Head of caudate nucleus (tissue), 42 donors: ENCODE measurements at regions not wholly inside any gene's neighbourhood (a gene's known extent, or its start where the extent isn't known, plus 50 kb on each side); places are given as distances from the start of the nearest gene placed in this dataset.
A peak's percentile ranks its signal among the peaks of the same experiment; 100 is the strongest.
"Not testable (repeated sequence)": the region's sequence is repeated elsewhere in the genome, so short reads cannot be mapped to it uniquely, and the experiment has no call there.

Experiments used
- DNase-seq, 42 donors: peaks; one replicate each; pipeline versions ENCODE4 v3.0.0 to v3.0.0-alpha.2; 2020 to 2021; ENCODE audit warnings: mixed read lengths in 7 of 42
- intact Hi-C: fragments of 100-400 bp; cut with DNase I; formaldehyde crosslinking; loops from one replicate; pipeline ENCODE4 v1.15.0; 2022

DNA sequence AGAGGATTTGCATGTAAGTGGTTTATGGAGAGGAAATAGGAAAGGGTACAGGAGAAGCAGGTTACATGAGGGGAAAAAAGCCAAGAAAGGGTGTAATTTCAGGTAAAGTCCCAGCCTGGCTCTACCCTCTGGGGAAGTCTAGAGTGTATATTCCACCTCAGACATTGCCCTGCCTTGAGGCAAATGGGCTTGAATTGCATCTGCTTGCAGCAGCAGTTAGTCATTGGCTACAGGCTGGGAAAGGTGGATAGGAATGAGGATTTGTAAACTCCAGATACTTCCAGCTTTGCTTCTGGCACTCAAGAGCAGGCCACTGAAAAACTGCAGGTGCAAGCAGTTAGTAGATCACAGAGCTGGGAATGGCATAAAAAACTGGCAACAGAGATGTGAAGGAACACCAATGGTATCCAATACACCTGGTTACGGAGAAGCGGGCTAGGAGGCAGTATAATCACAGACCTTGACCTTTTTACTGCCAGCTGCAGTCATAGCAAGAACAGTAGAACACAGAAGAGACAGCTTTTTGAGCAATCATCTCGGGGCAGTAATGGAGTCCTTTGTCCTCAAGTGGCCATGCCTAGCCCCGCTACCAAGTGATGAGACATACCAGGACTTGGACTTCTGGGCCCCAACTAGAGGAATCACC is 226.9 kb upstream of the NRIP1 start:
- no peak for DNase-seq
- intact Hi-C loops: no loop called here

DNA sequence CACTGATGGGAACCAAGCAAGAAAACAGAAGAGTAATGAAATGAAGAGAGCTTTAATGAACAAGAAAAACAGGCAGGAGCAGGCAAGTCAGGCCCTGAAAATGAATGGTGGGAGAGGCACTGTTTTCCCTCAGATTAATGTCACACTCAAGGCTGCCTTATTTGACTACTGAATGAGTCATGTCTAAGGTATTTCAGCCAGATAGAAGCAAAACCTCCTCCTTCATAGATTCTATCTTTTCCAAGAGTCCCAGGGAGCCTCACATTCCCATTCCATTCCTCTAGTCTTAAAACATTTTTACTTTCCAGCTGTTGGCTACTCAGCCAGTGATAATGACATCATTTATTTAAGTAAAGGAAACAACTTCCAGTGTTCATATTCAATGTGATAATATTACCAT is 228.4 kb upstream of the NRIP1 start:
- intact Hi-C loops: no loop called here

DNA sequence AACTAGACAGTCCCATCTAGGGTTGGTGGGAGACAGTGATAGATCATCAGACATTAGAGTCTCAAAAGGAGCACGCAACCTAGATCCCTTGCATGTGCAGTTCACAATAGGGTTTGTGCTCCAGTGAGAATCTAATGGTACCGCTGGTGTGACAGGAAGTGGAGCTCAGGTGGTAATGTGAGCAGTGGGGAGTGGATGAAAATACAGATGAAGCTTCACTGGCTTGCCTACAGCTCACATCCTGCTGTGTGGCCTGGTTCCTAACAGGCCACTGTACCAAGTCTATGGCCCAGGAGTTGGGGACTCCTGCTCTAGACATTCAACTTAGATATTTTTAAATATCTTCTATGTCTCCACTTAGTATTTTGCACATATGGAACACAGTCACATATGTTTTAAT is 231.1 kb upstream of the NRIP1 start:
- DNase-seq: no peak
- intact Hi-C loops: no loop called here

More for the DNA sequence above, 228.4 kb upstream of the NRIP1 start:
- DNase-seq: peak in 1 of 42 donors; percentile 9

DNA sequence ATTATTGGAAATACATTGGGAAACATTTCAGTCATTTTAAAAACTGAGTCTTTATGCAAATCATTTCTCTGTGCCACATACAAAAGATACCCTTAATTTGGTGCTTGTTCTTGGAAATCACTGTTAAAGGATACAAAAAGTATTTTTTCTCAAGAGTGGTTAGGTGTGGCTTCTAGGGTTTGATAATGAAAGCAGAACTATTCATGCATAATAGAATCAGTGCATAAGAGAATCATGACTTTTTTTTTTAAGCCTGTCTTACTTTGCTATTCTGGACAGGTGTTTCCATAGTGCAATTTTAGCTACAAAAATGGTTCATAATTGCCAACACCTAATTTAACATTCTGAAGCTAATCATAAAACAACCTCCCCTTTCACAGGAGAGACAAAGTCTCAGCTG is 233.0 kb upstream of the NRIP1 start:
- intact Hi-C loops: no loop called here
- no peak for DNase-seq

DNA sequence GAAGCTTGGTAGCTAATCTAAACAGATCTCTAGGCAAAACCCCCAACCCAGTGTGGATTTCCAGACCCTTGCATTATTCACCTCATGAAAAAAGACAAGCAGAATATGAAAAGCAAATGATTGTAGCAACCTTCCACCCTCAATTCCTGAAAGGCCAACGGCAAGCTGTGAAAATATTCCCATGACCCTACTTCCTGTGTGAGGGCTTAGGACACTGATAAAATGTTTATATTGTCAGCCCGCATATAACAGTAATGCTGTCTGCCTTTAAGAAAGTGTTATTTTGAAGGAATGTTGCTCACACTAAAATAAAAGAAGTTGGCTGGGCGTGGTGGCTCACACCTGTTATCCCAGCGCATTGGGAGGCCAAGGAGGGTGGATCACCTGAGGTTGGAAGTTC is 233.5 kb upstream of the NRIP1 start:
- DNase-seq: no peak
- intact Hi-C loops: no loop called here

DNA sequence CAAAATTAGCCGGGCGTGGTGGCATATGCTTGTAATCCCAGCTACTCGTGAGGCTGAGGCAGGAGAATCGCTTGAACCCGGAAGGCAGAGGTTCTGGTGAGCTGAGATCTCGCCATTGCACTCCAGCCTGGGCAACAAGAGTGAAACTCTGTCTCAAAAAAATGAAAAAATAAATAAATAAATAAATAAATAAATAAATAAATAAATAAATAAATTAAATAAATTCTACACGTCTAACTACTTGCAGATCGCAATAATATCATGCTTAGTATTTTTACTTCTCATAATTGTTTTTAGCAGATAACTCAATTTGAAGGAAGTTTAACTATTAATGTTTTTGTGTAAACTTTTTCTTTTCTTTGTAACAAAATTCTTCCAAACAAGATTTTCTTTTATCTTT is 234.0 kb upstream of the NRIP1 start:
- intact Hi-C loops, DNase-seq: not testable (repeated sequence)

DNA sequence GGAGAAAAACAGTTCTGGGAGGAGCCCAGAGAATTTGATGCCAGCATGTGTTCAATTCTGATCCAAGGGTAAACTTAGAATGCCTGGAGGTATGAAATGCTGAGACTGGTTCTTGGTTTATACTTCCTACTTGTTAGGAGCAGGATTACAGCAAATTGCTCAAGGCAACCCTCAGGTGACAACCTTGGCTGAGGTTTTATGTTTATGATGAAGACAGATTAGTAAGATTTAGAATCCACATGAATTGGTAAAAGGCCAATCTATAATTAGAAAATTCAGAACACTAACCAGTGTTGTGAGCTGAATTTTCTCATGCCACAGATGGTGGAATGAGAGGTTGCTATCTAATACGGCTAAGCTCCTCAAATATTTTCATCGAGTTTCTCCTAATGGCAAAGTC is 235.3 kb upstream of the NRIP1 start:
- intact Hi-C loops: no loop called here
- no peak for DNase-seq

DNA sequence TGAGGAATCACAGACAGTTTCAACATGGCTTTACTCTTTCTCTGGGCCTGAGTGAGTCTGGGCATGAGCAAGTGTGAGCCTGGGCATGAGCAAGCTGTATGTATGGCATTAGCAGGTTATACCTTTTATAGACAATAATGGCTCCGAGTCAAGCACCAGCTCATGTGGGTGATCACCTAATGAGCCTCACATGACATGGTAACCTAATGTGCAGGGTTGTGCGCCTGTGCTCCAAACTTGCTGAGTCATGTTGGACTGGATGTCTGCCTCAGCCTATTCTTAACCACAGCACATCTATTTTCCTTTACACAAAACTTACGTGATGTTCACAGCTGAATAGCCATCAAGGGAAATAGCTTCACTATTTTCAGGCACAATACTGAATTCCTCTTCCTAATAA is 236.2 kb upstream of the NRIP1 start:
- intact Hi-C loops: no loop called here
- DNase-seq: no peak

DNA sequence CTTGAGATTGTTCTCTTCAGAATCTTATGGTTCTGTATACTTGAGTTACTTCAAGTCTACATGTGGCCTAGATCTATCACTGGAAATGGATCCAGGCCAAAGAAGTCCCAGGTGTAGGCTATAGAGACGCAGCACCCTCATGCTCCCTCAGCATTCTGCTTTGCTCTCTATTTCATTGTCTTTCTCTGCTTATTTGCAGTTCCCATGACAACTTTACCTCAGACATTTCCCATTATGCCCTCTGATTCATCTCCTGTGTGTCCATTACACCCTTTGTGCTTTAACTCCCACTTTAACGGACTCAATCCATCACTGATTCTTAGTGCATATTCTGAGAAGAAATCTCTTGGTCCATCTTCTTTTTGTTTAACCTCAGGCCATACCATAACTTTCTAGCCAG is 236.9 kb upstream of the NRIP1 start:
- intact Hi-C loops: no loop called here
- DNase-seq: no peak

DNA sequence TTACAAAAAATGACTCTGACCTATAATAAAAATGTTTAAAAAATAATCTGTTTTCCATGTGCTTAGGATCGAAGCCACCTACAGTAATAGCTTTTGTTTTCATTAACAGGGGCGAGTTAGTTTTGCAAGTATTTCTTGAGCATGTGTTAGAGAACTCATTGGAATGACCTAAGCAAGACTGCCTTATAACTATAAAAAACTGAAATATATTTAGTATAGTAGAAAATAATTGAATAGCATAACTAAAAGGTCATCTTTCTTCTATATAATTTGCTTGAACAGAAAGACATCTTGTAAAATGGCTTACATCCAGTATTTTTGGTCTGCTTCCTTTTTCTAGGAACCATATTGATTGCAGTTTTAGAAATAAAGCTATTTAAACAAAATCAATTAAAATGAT is 241.5 kb upstream of the NRIP1 start:
- no peak for DNase-seq
- intact Hi-C loops: no loop called here

DNA sequence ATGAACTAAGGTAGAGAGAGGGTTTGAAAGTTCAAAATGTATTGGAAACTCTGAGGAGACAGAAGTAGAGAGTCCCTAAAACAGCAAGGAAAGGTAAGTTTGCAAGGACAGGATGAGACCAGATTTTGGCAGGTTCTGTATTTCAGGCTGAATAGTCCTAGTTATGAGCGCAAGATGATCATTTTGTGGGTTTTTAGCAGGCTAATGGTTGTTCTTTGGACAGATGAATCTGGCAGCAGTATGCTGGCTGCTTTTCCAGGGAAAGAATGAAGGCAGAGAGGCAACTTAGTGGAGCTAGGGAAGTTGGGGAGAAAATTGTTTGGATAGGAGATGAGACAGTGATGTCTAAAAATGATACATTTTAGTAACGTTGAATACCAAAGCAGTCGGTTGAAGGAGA is 243.5 kb upstream of the NRIP1 start:
- intact Hi-C loops: no loop called here
- no peak for DNase-seq

DNA sequence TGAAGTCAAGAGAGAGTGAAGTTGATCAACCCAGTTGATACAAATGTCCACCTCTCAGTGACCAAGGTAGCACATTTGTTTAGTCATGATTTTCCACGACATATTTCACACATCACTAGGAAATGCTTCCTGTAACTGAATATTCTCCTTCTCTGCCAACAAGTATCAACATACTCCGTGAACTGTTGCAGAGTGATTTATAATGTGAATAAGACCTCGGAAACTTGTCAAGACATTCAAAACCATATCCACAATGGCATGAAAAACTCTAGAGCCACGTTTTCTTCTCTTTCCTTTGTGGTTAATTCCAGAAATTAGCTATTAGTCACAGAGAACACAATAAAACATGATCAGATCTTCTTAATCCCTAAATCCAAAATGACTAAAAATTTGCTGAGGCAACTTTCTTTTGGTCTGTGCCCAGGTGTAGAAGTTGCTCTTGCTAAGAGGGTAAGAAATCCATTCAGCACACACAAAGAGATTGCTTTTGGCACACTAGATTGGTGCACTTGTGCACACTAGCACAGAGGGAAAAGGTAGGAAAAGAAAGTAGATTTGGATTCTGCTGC is 244.3 kb upstream of the NRIP1 start:
- DNase-seq: no peak
- intact Hi-C loops: no loop called here

DNA sequence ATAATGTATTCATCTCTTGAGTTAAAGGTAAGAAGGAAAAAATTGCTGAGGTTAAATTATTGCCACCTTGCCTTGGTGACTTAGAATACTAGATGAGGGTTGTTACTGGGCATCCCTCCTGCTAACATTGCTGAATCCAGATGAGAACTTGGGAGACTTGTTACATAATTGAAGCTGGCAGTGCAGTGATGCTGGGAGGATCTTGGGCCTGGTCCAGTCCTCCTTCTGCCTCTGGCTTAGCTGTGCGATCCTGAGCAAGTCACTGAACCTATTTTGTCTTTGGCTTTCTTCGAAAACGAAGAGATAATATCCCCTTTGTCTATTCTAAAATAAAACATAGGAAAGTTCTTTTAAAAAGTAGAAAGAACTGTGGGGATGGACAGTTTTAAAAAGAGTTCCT is 244.9 kb upstream of the NRIP1 start:
- peak in 3 of 42 donors; percentile 15 to 25 (median 21) for DNase-seq
- intact Hi-C loops: no loop called here

DNA sequence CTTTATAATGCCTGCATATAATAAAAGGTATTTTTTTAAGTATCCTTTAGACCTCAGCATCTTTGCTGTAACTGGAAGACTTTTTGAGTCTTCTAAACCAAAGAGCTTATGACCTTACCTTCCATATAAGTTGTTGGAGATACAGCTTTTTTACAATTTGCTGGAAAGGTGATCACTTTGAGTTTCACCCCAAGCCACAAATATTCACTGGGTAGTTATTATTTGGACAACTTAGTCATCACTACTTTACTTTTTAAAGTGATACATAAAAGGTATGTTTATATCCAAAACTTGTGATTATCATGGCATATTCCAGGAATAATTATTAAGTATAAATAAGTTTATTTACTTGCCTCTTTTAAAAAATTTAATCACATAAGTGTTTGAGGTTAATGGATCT is 246.7 kb upstream of the NRIP1 start:
- intact Hi-C loops: no loop called here
- DNase-seq: no peak

DNA sequence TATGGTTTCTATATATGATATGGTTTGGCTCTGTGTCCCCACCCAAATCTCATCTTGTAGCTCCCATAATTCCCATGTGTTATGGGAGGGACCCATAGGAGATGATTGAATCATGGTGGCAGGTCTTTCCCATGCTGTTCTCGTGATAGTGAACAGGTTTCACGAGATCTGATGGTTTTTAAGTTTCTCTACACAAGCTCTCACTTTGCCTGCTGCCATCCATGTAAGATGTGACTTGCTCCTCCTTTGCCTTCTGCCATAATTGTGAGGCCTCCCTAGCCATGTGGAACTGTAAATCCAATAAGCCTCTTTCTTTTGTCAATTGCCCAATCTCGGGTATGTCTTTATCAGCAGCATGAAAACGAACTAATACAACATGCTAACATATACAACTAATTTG is 252.2 kb upstream of the NRIP1 start:
- DNase-seq, intact Hi-C loops: not testable (repeated sequence)

DNA sequence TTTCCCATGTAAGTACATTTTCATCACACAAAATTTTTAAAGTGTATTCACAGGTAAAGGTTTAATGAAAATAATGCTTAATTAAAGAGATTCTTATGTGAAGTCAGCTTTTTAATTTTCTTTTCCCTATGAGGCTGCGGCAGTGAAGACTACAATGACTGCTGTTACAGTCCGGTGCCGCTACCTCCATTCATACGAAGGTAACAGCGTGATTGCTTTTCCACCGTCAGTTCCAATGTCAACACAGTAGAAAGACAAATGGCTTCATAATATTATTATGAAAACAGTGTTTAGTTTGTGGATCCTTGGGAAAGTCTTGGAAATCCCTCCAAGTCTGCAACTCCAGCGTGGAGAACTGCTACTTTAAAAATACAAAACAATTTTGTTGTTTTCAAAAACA is 254.9 kb upstream of the NRIP1 start:
- DNase-seq: no peak
- intact Hi-C loops: no loop called here

DNA sequence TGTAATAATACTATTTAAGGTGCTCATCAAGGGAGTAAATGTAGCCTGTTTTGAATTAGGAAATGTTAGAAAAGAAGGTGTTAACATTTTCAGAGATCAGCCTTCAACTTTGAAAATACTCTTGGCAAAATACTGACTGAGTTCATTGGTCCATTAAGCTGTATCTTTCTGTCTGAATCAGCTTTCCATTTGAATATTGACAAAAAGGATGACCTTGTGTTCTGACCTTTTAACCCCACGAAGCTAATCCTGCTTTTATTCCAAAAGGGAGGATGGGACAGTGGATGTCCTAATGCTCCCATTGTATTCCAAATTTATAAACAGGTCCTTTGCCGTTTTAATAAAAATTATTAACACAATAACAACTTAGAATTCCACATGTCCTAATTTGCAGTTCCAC is 259.7 kb upstream of the NRIP1 start:
- intact Hi-C loops: no loop called here

DNA sequence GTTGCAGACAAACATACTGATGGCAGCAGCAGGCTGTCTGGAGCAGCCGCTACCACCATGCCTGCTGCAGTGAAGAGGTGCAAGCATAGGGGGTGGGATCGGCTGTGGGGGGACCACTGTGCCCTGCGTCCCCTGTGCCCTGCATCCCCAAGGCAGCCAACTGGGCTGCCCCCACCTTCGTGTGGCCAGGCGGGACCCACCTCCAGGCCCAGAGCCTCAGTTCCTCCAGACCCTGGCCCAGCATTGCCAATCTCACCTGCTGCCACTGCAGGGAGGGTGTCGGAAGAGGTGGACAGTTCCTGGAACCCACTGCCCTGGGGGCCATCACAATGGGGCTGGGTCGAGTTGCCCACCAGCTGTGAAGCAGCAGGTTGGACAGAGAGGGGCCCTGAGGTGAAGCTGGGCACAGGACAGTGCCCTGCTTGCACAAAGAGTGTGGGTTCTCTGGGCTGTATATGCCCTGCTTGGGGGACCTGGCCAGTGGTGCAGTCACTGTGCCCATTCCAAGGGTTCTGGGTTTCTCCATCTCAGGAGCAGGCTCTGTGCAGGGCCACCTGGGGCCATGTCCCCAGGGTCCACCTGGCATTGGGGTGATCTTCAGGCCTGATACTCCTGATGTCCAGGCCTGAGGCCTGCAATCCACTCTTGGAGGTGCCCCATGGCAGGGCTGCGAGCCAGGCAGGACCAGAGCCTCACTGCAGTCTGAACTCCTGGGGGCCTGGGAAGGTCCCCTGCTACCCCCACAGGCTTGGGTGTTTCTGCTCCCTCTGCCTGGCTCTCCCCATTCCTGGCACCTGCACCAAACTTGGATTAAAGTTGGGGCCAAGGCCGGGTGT is 261.4 kb upstream of the NRIP1 start:
- intact Hi-C loops: no loop called here
- DNase-seq: no peak

More for the DNA sequence above, 259.7 kb upstream of the NRIP1 start:
- no peak for DNase-seq

DNA sequence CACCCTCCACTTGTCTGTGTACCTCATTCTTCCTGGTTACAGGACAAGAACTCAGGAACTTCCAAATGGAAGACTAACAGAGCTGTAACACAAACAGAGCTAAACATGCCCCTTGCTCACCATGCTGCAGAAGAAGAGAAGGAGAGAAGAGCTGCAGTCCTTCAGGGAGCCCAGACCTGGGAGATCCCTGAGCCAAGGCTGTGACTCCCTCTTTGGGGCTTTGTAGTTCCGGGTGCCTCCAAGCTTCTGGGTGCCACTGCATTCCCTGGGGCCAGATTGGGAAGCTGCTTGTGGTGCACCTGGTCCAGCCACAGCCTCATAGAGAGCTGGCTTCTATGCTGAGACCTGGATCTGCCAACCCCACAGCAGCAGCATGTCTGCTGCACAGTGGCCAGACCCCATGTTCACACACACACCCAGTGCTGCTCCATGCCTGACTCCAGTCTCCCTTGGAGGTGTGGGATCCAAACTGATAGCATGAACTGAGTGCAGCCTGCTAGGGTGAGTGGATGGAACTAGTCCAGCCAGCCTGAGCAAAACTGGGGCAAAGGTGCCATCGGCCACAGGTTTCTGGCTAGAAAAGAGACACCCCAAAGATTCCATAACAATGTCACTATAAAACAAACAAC is 263.0 kb upstream of the NRIP1 start:
- intact Hi-C loops: no loop called here
- DNase-seq: no peak

DNA sequence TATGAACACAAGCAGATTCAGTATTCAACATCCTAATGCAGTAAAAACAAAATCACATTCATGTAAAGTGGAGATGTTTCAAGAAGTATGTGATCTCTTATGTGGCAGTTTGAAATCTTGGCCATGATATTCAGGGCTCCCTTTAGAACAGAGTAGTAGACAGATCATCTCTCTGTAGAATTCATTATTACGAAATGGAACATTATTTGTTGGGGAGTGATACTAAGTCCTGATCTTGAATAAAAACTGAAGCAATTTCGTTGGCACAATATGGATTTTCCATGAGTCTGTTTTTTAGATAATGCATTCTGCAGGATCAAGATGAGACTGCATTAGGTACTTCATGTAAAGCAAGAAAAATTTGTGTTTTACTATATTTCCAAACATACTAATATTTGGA is 264.4 kb upstream of the NRIP1 start:
- no peak for DNase-seq
- intact Hi-C loops: no loop called here
